OCI-LY7 (cell line): ENCODE measurements at regions not wholly inside any gene's neighbourhood (a gene's known extent, or its start where the extent isn't known, plus 50 kb on each side); places are given as distances from the start of the nearest gene placed in this dataset.

ENCODE experiments used
- CTCF ChIP-seq: fragments of 200-600 bp; sonication (generic); conservative IDR thresholded peaks from 2 replicates; pipeline ENCODE4 v1.5.1; 2014; ENCODE audit warnings: mild to moderate bottlenecking, antibody characterized with exemption, low read length, moderate library complexity, mixed read lengths
- EZH2phosphoT487 ChIP-seq: fragments of 200-600 bp; sonication (generic); IDR thresholded peaks from 2 replicates; pipeline ENCODE4 v1.6.1; 2018; ENCODE audit warnings: low read depth, borderline replicate concordance, mild to moderate bottlenecking, mixed run types, antibody characterized with exemption, low read length, moderate library complexity, mixed read lengths

GRCh38 chr4:14560577-14560976 lies 441.7 kb upstream of the CPEB2 start:
- TF ChIP-seq CTCF (no peak), EZH2phosphoT487 (no peak)
